HG03354 (cell line): ENCODE measurements at regions not wholly inside any gene's neighbourhood (a gene's known extent, or its start where the extent isn't known, plus 50 kb on each side); places are given as distances from the start of the nearest gene placed in this dataset.

Source experiments
- ATAC-seq: cut with Tn5 transposase; IDR thresholded peaks from one replicate; pipeline ENCODE4 v1.9.1; 2021; ENCODE audit warnings: mild to moderate bottlenecking; ENCODE audit not compliant: unreplicated experiment, poor library complexity, severe bottlenecking

DNA sequence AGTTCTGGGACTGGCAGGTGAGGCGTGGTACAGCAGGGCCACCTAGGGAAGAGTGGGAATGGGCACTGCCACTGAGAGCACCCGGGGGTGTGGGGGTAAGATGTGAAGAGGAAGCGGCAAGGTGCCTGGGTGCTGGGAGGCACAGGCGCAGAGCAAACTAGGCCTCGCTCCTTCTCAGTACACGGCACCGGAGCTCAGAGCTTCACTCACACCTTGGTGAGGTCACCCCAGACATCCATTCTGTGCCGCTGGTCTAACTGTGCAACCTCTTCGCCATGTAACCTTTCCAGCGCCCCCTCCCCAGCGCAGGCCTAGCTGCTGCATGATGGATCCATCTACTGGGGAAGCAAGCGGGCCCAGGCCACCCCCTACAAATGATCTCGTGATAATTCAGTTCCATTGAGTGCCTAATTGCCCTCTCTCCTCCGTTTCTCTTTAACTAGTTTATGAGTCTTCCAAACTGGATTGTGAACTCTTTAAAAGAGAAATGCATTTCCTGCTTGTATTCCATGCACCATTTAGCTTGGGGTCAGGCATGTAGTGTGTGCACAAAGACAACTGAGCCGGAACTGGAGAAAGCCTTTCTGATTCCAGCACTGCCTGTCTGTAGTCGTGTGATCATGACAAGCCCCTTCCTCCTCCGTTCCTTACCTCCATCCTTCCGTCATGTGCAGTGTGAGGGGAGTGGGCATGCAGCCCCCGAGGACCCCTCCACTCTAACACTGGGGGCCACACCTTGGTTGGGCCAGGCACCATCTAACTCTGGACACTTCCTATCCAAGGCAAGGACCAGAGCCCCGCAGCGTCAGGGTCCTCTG lies 1475.2 kb downstream of the TBC1D22A start:
- ATAC-seq, result no peak

DNA sequence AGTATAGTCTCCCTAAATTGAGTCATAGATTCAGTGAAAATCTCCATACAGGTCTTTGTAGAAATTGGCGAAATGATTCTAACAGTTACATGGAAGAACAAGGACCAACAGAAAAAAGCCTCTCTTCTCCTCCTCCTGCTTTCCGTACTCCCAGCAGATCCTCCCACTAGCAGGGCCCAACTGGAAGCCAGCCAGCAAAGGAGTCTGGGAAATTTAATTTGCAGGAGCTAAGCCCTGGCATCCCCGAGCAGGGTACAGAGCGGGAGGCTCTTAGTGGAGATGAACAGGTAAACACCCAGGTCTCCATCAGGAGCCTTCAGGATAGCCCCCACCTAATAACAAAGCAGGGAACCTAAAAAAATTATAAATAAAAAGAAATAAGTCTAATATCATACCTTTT lies 1473.8 kb downstream of the TBC1D22A start:
- ATAC-seq, result no peak

DNA sequence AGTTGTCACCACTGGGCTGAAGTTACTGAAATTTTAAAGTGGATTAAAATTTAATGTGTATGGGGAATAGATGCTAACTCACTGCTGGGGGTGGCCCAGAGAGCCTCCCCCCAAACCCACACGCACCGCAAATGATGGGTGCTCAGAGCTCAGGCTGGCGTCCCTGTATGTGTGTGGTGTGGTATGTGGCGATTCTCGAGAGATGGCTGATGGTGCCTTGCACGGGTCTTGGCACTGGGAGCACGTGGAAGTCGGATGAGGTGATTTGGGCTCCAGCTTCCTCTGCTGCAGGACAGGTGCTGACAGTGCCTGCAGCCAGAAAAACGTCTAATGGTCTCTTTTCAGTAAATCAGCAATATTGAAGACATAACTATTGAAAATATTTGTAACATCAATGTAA lies 1473.3 kb downstream of the TBC1D22A start:
- no peak for ATAC-seq

DNA sequence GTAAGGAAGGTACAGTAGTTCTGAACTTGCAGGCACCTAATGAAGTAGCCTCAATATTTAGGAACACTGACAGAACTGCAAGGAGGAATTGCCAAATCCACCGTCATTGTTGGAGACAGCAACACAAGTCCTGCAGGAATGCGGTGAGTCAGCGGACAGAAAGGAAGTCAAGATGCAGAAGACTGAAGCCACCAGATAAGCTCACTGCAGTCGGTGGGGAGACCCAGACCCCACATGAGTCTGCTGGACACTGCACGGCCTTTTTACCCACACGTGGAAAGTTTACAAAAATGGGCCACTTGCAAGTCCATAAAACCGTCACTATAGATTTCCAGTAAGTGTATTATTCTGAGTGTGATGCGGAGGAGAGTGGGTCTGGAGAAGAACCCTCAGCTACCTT lies 1471.6 kb downstream of the TBC1D22A start:
- ATAC-seq, result no peak

DNA sequence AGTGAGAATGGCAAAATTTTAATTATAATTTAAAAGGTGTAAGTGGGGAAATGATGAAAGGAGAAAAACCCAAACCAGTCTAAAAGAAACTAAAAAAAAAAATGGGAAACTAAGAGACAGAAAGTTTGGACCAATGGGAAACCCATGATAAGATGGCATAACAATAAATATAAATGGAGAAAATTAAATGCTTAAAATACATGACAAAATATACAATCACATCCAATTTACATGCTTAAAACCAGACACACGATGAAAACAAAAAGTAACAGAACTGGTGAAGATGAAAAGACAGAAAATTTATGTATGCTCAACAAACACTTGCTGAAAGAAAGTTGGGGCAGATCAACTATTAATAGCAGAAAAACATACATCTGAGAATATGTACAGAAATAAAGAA lies 1471.1 kb downstream of the TBC1D22A start:
- ATAC-seq, result no peak

DNA sequence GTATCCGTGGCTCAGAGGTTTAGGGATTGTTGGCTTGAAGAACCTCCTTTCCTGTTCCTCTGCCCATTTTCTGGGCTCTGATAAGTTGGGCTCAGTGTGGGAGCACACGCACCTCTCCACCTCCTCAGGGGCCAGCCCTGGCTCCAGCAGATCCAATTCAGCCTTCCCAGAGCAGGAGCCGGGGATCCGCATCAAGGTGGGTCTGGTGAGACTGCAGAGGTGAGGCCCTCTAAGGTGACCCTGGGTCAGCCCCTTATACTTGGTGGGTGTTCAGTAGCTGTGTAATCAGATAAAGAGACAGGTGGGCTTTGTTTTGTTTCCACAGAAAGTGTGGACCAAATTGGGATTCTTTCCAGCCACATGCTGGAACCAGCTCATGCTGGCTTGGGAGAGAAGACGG lies 1466.0 kb downstream of the TBC1D22A start:
- no peak for ATAC-seq

DNA sequence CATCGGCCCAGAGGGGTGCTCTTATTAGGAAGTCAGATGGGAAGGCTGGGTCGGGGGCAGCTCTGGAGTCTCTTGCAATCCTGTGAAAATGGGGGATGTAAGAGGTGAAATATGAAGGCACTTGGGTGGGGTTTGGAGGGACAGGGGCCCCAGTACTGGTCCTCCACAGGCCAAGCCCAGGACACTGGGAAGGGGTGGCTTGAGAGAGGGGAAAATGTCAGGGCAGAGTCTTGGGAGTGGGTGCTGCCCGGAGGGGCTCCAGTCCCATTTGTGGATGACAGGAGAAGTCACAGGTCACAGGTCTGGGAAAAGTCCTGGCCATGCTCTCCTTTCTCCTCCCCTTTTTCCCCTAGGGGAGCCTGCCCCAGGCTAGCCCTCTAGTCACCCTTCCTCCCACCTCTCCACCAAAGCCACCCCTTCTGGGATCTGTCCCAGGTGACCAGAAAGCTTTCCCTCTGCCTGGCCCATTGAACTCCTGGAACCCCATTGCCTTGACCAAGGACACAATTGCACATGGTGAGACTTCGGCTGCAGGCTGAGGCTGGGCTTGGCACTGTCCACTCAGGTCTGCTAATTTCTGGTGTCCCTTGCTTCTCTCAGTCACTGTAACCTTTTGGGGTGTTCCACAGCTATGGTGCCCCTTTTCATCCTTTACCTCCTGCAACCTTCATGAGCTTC lies 1465.0 kb downstream of the TBC1D22A start:
- no peak for ATAC-seq

DNA sequence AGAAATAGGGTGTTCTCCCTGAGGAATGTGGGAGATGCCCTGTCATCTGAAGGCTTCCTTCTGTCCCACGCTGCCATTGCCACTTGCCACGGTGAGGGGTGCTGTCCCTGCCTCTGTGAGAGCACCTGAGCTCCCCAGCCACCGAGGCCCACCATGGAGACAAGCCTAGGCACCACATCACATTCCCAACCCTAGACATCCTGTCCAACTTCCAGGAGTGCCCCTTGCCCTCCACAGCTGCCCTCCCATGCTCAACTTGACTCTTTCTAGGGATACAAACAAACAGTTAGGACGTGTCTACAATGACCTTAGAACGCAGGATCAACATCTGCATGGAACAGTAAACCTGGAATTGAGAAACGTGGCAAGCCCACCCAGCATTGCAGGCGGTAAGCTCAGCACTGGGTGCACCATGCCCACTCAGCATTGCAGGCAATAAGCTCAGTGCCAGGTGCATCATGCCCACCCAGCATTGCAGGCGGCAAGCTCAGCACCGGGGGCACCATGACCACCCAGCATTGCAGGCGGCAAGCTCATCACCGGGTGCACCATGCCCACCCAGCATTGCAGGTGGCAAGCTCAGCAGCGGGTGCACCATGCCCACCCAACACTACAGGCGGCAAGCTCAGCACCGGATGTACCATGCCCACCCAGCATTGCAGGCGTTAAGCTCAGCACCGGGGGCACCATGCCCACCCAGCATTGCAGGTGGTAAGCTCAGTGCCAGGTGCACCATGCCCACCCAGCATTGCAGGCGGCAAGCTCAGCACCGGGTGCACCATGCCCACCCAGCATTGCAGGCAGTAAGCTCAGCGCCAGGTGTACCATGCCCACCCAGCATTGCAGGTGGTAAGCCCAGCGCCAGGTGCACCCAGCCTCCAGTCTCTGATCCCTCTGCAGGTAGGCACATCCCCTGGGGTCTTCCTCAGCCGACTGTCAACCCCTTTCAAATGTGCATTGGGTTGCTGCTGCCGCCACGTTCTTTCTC lies 1463.9 kb downstream of the TBC1D22A start:
- ATAC-seq, result no peak

DNA sequence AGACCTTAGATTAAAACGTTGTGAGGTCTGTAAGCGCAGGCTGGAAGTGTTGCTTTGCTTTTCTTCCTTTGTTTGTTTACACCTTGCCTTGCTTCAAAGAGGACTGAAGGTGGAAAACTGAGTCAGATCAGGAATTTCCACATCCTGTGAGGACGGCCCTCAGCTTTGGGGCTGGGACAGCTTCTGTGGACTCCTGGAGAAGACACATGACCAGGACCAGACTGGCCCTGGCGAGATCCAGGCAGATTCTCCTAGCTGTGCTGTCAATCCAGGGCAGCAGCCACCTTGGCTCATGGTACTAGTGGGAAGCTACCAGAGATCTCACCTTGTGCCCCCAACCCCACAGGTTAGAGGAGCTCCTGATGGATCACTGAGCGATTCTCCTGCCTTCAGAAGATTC lies 1461.9 kb downstream of the TBC1D22A start:
- ATAC-seq, result no peak

DNA sequence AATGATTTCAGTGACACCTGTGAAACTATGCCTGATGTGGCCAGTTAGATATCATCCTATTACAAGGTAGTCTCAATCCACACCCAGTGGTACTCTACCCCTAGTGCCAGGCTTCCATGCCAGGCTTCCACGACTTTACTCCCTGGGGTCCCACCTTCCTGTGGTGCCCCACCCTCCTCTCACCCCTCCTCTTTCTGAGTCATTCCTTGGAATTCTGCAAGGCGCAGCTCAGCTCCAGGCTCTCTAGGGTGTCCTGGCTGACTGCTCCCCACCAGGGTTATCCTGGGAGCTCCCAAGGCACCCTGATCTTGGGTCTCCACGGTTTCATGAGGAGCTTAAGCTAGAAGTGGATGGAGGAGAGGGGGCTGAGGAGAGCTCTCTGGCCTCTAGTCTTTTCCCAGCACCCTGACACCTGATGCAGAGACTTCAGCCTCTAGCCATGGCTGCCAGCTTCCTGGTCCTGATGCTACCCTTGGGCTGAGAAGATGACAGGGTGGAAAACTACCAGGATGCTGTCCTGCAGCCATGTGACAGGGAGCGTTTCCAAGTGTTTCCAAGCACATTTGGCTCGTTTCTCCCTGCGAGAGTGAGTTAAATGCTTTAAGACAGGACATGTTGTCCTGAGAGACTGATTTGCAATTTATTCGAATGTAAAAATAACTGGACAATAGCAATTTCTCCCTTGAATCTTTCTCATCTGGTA lies 1461.2 kb downstream of the TBC1D22A start:
- ATAC-seq, result no peak

DNA sequence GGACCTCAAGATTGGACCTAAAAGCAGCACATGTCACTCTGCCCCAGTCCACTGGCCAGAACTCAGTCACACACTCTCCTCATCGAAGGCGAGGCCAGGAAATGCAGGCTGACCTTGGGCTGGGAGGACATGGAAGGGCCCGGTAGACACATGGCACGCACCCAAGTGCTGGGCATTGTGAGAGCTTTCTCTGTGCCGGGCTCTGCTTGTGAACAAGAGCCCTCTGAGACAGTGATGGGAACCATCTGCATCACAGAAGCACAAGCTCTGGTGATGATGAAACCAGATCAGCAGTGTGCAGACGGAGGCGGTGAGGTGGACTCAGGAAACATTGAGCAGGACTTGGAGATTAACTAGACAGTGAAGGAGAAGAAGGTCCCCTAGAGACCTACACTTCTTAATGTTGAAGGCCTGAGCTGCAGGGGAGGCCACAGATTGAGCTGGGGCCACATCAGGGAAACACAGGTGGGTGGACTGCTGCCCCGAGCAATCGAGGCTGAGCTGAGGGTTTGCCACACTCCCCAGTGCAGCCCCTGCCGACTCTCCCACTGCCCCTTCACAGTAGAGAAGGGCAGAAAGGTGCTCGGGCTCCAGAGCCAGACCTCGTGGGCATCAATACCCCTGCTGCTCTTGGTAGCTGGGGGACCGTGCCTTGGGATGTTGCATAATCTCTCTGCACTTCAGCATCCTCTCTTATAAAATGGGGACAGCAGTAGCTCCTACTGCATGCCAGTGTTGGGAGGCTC lies 1460.5 kb downstream of the TBC1D22A start:
- ATAC-seq, result no peak

DNA sequence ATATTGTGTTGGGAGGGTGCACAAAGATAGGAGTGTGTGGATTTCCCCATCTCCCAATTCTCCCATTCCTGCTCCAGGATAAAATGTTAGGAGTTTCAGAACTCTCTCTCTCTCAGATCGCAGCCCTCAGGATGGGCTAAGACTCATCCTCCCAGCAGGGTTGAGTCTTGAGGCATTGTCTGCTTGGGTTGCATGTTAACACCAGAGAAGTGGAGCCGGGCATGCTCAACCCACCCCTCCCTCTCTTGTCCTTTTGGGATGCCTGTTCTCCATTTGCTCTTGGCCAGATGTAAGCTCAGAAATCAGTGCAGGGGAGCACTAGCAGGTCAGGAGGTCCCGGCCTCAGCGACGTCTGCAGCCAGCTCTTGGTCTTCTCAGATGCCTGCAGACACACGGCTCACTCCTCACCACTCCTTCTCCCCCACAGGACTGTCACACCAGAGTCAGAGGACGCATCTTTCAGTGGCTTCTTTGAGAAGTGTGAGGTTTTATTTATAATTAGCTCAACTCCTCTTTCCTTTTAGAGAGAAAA lies 1456.5 kb downstream of the TBC1D22A start:
- no peak for ATAC-seq

DNA sequence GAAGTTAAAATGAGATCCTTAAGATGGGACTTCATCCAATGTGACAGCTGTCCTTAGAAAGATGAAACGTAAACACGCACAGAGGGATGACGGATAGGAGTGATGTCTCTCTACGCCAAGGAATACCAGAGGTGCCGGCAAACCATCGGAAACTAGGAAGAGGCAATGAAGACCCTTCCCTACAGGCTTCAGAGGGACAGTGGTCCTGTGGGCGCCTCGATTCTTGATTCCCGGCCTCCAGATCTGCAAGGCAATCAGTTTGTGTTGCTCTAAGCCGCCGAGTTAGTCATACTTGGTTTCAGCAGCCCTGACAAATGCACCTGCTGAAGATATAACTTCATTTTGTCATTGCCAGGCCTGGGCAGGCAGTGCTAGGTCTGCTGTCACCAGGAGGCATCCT lies 1455.1 kb downstream of the TBC1D22A start:
- no peak for ATAC-seq

DNA sequence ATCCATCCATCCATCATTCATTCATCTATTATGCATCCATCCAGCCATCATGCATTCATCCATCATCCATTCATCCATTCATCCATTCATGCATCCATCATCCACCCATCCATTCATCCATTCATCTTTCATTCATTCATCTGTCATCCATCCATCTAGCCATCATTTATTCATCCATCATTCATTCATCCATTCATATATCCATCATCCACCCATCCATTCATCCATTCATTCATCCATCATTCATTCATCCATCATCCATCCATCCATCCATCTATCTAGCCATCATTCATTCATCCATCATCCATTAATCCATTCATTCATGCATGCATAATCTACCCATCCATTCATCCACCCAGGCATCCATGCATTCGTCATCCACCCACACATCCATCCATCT lies 1450.3 kb downstream of the TBC1D22A start:
- ATAC-seq, result no peak

DNA sequence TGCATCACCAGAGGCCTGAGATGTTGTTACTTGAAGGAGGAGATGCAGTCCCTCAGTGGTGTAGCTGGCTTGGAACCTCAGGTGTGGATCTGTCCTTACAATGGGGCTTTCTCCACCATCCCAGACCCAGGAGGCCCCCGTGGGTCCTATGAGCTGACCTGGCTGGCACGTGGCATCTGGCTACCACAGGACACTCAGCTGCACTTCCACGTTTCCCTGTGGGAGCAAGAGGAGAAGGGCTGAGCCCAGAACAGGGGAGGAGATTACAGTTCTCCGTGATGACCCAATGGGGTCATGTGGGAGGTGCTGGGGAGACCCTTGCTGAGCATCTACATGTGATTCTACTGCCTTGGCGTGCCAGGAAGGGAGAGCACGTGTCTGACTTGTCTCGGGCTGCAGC lies 1448.4 kb downstream of the TBC1D22A start:
- ATAC-seq, result no peak

DNA sequence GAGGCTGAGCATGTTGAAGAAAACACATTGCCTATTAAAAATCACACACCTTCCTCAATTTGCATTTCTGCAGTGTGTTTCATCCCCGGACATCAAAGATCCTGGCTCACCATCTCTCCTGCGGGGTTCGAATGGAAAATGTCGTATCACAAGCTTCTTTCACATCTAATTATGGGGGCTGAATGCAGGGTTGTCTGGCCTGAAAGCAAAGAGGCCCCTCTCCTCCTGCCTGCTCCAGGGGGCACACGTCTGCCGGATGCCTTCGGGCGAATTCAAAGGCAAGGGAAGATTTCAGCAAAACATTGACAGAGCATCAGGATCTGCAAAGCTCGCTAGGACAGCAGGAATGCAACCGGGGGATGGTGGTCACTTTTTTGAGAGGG lies 1447.7 kb downstream of the TBC1D22A start:
- ATAC-seq, result no peak

DNA sequence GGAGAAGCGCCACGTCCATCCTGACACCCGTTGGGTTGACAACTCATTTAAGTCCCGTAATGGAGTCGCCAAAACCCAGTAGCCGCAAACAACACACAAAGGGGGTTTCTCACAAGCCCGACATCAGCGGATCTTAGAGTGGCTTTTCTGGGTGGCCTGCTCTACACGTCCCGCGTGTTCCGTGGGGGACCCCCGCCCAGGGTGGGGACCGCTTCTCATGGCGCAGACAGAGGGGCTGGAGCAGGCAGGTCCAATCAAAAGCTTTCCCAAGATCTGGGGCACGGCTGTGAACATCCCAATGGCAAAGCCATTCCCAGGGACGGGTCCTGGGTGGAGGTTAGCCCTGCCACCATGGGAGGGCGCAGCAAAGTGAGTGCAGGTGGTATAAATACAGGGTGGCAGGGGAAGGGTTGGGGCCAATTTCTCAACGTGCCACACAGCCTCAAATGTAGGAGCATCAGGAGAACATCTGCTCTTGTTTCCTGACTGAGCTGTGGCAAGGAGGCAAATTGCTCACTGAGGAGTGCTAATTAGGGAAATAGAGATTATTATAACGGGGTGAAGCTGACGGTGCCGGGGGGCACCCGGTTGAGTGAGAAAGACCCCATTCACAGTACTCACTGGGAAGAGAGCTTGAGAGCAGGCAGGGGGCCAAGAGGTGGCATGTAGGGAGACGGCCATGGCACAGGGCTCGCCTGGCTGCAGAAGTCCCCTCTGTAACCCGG lies 1447.2 kb downstream of the TBC1D22A start:
- ATAC-seq, result no peak

DNA sequence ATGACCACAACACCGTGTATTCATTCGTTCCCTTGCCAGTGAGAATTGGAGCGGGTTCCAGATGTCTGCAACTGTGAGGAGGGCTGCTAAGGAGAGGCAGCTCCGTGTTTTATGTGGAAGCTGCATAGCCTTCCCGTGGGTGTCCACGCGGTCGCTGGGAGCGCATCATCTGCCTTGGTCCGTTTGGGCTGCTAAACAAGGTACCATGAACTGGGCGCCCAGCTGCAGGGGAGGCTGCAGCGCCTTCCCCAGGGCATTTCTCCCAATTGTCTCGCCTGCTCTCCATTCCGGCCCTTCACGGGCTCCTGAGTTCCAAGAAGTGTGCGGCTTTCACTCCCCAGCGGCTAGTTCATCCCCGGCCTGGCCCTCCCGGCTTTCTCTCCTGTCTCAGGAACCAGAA lies 1446.4 kb downstream of the TBC1D22A start:
- no peak for ATAC-seq
